Activated B cell treated with CpG ODN at 0.5 μM for 24 hours (primary cell): ENCODE measurements at regions not wholly inside any gene's neighbourhood (a gene's known extent, or its start where the extent isn't known, plus 50 kb on each side); places are given as distances from the start of the nearest gene placed in this dataset.
"Not testable (repeated sequence)": the region's sequence is repeated elsewhere in the genome, so short reads cannot be mapped to it uniquely, and the experiment has no call there.

Experiments used
- ATAC-seq: fragments of 200-7000 bp; cut with Tn5 transposase; one replicate; pipeline ENCODE4 v1.10.0; 2021; ENCODE audit warnings: low read depth, mild to moderate bottlenecking, moderate library complexity
- CTCF ChIA-PET: fragments of 350-600 bp; sonication (Branson Sonifier 250); formaldehyde crosslinking; loops from one replicate; lab custom pipeline; 2021; ENCODE audit warnings: antibody characterized with exemption; lab: Charles Lee
- POLR2A ChIA-PET: fragments of 350-600 bp; sonication (Branson Sonifier 250); formaldehyde crosslinking; loops from one replicate; lab custom pipeline; 2021; ENCODE audit warnings: antibody characterized with exemption; lab: Charles Lee
- DNase-seq: peaks from one replicate; pipeline ENCODE4 v3.0.0; 2022
- H3K27ac Mint-ChIP-seq: one replicate; pipeline ENCODE4 v1.8.0; 2020; ENCODE audit warnings: mixed read lengths
- H3K27me3 Mint-ChIP-seq: one replicate; pipeline ENCODE4 v1.8.0; 2021; ENCODE audit warnings: mixed read lengths
- H3K36me3 Mint-ChIP-seq: one replicate; pipeline ENCODE4 v1.8.0; 2021; ENCODE audit warnings: low read depth, mixed read lengths
- H3K4me1 Mint-ChIP-seq: one replicate; pipeline ENCODE4 v1.8.0; 2021; ENCODE audit warnings: mixed read lengths
- H3K4me3 Mint-ChIP-seq: one replicate; pipeline ENCODE4 v1.8.0; 2020; ENCODE audit warnings: mild to moderate bottlenecking, mixed read lengths
- H3K9me3 Mint-ChIP-seq: one replicate; pipeline ENCODE4 v1.8.0; 2020; ENCODE audit warnings: mixed read lengths
- CTCF ChIP-seq: fragments of 200-600 bp; IDR thresholded peaks from one replicate; pipeline ENCODE4 v1.8.0; 2022; ENCODE audit warnings: antibody characterized with exemption, mild to moderate bottlenecking
- intact Hi-C: fragments of 100-400 bp; cut with micrococcal nuclease; formaldehyde crosslinking; loops from one replicate; pipeline ENCODE4 v1.15.1; 2024

- H3K27me3 Mint-ChIP-seq, result no peaks in the 10 kb centered on the region
- H3K27ac Mint-ChIP-seq, result no peak overlapping the region
- DNase-seq (no peak), ATAC-seq (no peak)
- H3K36me3 Mint-ChIP-seq, result peaks cover 2% of the 10 kb centered on the region
- H3K4me3 Mint-ChIP-seq, result no peak overlapping the region
- intact Hi-C loops, result no loop called here
- no peaks in the 10 kb centered on the region for H3K4me1 Mint-ChIP-seq
- ChIA-PET POLR2A (interaction anchor here (0.5 kb wide), 1 partner anchor 15 kb away, joined by 8 read pairs; no protein-coding TSS in a partner anchor), CTCF (no interaction called here)
- no peak for TF ChIP-seq CTCF
- H3K9me3 Mint-ChIP-seq, result peaks cover 48% of the 10 kb centered on the region
Observed at GRCh38 chr9:40925149-40925548, 203.3 kb downstream of the FOXD4L6 start.

GRCh38 chr9:40916399-40916783 is 212.1 kb downstream of the FOXD4L6 start:
- POLR2A ChIA-PET, H3K4me1 Mint-ChIP-seq, intact Hi-C loops, ATAC-seq, CTCF ChIA-PET, DNase-seq, H3K27ac Mint-ChIP-seq, H3K27me3 Mint-ChIP-seq, H3K4me3 Mint-ChIP-seq: not testable (repeated sequence)
- H3K9me3 Mint-ChIP-seq, result peaks cover 42% of the 10 kb centered on the region
- peaks cover 43% of the 10 kb centered on the region for H3K36me3 Mint-ChIP-seq

GRCh38 chr9:40915660-40916398 is 212.7 kb downstream of the FOXD4L6 start:
- H3K4me3 Mint-ChIP-seq, POLR2A ChIA-PET, ATAC-seq, H3K27me3 Mint-ChIP-seq, H3K27ac Mint-ChIP-seq, DNase-seq, CTCF ChIA-PET, intact Hi-C loops, H3K4me1 Mint-ChIP-seq: not testable (repeated sequence)
- Mint-ChIP-seq H3K36me3 (peaks cover 45% of the 10 kb centered on the region), H3K9me3 (peaks cover 42% of the 10 kb centered on the region)

GRCh38 chr9:40914772-40915659 is 213.5 kb downstream of the FOXD4L6 start:
- no peak overlapping the region for H3K27ac Mint-ChIP-seq
- H3K9me3 Mint-ChIP-seq, result peaks cover 38% of the 10 kb centered on the region
- DNase-seq (no peak), ATAC-seq (no peak)
- TF ChIP-seq CTCF, result no peak
- ChIA-PET POLR2A (no interaction called here), CTCF (no interaction called here)
- no peaks in the 10 kb centered on the region for H3K27me3 Mint-ChIP-seq
- H3K36me3 Mint-ChIP-seq, result peaks cover 43% of the 10 kb centered on the region
- no peaks in the 10 kb centered on the region for H3K4me1 Mint-ChIP-seq
- no peak overlapping the region for H3K4me3 Mint-ChIP-seq
- intact Hi-C loops, result no loop called here

- intact Hi-C loops, result no loop called here
- H3K27ac Mint-ChIP-seq, result no peak overlapping the region
- POLR2A ChIA-PET, result no interaction called here
- ATAC-seq, result no peak
- DNase-seq, result no peak
- peaks cover 41% of the 10 kb centered on the region for H3K9me3 Mint-ChIP-seq
- H3K27me3 Mint-ChIP-seq, result no peaks in the 10 kb centered on the region
- TF ChIP-seq CTCF, result no peak
- peaks cover 41% of the 10 kb centered on the region for H3K36me3 Mint-ChIP-seq
- CTCF ChIA-PET, result no interaction called here
- H3K4me3 Mint-ChIP-seq, result no peak overlapping the region
- no peaks in the 10 kb centered on the region for H3K4me1 Mint-ChIP-seq
Observed at GRCh38 chr9:40913928-40914673, 214.4 kb downstream of the FOXD4L6 start.
